ENCODE measurements at regions not wholly inside any gene's neighbourhood (a gene's known extent, or its start where the extent isn't known, plus 50 kb on each side); places are given as distances from the start of the nearest gene placed in this dataset.

- no peak for FAIRE-seq
Measured at GRCh38 chr6:105844275-105844883, 241.8 kb upstream of the PRDM1 start.

- no peak for FAIRE-seq
Measured at GRCh38 chr6:105839266-105839665, 246.9 kb upstream of the PRDM1 start.

GRCh38 chr6:105838171-105838570 lies 248.0 kb upstream of the PRDM1 start:
- FAIRE-seq: no peak

- no peak for FAIRE-seq
Measured at GRCh38 chr6:105836889-105837288, 249.2 kb upstream of the PRDM1 start.

- no peak for FAIRE-seq
Measured at GRCh38 chr6:105836379-105836778, 249.8 kb upstream of the PRDM1 start.

- no peak for FAIRE-seq
Measured at GRCh38 chr6:105835373-105835772, 250.8 kb upstream of the PRDM1 start.

- FAIRE-seq: no peak
Measured at GRCh38 chr6:105833959-105834947, 251.9 kb upstream of the PRDM1 start.

- FAIRE-seq: no peak
Measured at GRCh38 chr6:105832313-105832761, 253.8 kb upstream of the PRDM1 start.

- no peak for FAIRE-seq
Measured at GRCh38 chr6:105831311-105832097, 254.6 kb upstream of the PRDM1 start.

GRCh38 chr6:105825210-105825609 lies 260.9 kb upstream of the PRDM1 start:
- FAIRE-seq: no peak

GRCh38 chr6:105824732-105825131 lies 261.4 kb upstream of the PRDM1 start:
- FAIRE-seq: no peak

- no peak for FAIRE-seq
Measured at GRCh38 chr6:105821777-105822176, 264.4 kb upstream of the PRDM1 start.

- FAIRE-seq: no peak
Measured at GRCh38 chr6:105821027-105821426, 265.1 kb upstream of the PRDM1 start.

GRCh38 chr6:105819745-105820144 lies 266.4 kb upstream of the PRDM1 start:
- no peak for FAIRE-seq

GRCh38 chr6:105818505-105818904 lies 267.6 kb upstream of the PRDM1 start:
- no peak for FAIRE-seq

GRCh38 chr6:105817961-105818360 lies 268.2 kb upstream of the PRDM1 start:
- no peak for FAIRE-seq

GRCh38 chr6:105817370-105817769 lies 268.8 kb upstream of the PRDM1 start:
- FAIRE-seq: no peak

- FAIRE-seq: no peak
Measured at GRCh38 chr6:105816847-105817246, 269.3 kb upstream of the PRDM1 start.

GRCh38 chr6:105815661-105816555 lies 270.2 kb upstream of the PRDM1 start:
- FAIRE-seq: no peak

GRCh38 chr6:105814745-105815536 lies 271.2 kb upstream of the PRDM1 start:
- FAIRE-seq: no peak

GRCh38 chr6:105810922-105811482 lies 275.1 kb upstream of the PRDM1 start:
- FAIRE-seq: no peak

Measured in colon (tissue), 2 donors.